Lower leg skin (tissue), 3 donors: ENCODE measurements at regions not wholly inside any gene's neighbourhood (a gene's known extent, or its start where the extent isn't known, plus 50 kb on each side); places are given as distances from the start of the nearest gene placed in this dataset.

Experiments
- POLR2A ChIP-seq, 2 donors: fragments of 450-650 bp; IDR thresholded peaks; one replicate each; pipeline ENCODE4 v1.6.1; 2016 to 2017; ENCODE audit warnings: antibody characterized with exemption in 2 of 2, mild to moderate bottlenecking in 1 of 2, moderate library complexity in 1 of 2
- TF ChIP-seq, protein P1 (sequence below), 3 donors: fragments of 450-650 bp; IDR thresholded peaks; one replicate each; pipeline ENCODE4 v1.5.1; 2016; ENCODE audit warnings: antibody characterized with exemption in 3 of 3, mild to moderate bottlenecking in 3 of 3, moderate library complexity in 2 of 3

DNA sequence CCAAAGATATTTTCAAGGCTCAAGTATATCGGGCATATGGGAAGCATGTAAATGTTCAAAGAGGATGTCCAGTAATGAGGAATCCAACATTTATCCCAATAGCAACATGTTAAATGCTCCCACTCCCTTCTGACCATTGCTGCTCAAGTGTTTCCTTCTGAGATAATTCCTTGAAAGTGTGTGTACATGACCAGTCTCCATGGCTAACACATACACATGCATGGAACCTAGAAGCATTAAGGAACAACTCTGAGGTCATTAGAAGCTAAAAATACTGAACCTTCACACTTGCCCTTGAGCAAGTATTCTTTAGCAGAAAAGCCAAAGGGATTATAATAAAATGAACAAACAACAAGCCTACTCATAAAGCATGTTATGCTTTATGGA is 433.8 kb upstream of the TCF4 start:
- TF ChIP-seq, protein P1, sequence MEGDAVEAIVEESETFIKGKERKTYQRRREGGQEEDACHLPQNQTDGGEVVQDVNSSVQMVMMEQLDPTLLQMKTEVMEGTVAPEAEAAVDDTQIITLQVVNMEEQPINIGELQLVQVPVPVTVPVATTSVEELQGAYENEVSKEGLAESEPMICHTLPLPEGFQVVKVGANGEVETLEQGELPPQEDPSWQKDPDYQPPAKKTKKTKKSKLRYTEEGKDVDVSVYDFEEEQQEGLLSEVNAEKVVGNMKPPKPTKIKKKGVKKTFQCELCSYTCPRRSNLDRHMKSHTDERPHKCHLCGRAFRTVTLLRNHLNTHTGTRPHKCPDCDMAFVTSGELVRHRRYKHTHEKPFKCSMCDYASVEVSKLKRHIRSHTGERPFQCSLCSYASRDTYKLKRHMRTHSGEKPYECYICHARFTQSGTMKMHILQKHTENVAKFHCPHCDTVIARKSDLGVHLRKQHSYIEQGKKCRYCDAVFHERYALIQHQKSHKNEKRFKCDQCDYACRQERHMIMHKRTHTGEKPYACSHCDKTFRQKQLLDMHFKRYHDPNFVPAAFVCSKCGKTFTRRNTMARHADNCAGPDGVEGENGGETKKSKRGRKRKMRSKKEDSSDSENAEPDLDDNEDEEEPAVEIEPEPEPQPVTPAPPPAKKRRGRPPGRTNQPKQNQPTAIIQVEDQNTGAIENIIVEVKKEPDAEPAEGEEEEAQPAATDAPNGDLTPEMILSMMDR (IDR thresholded peaks at IDR 0.05): no peak
- TF ChIP-seq POLR2A (IDR thresholded peaks at IDR 0.05): no peak
